GM18951 (cell line): ENCODE measurements at regions not wholly inside any gene's neighbourhood (a gene's known extent, or its start where the extent isn't known, plus 50 kb on each side); places are given as distances from the start of the nearest gene placed in this dataset.
"Not testable (repeated sequence)": the region's sequence is repeated elsewhere in the genome, so short reads cannot be mapped to it uniquely, and the experiment has no call there.

Source experiments
- POLR2A ChIP-seq: IDR thresholded peaks from 4 replicates; pipeline ENCODE4 v1.6.1; 2011; ENCODE audit warnings: mild to moderate bottlenecking; ENCODE audit not compliant: insufficient read length, insufficient read depth; ENCODE audit errors: extremely low read depth
- in situ Hi-C: fragments of 300-500 bp; cut with MboI; formaldehyde crosslinking; loops from one replicate; pipeline ENCODE4 v1.12.0; 2022; ENCODE audit warnings: low sequenced_read_pairs, mixed read lengths, inconsistent platforms; ENCODE audit not compliant: unreplicated experiment

DNA sequence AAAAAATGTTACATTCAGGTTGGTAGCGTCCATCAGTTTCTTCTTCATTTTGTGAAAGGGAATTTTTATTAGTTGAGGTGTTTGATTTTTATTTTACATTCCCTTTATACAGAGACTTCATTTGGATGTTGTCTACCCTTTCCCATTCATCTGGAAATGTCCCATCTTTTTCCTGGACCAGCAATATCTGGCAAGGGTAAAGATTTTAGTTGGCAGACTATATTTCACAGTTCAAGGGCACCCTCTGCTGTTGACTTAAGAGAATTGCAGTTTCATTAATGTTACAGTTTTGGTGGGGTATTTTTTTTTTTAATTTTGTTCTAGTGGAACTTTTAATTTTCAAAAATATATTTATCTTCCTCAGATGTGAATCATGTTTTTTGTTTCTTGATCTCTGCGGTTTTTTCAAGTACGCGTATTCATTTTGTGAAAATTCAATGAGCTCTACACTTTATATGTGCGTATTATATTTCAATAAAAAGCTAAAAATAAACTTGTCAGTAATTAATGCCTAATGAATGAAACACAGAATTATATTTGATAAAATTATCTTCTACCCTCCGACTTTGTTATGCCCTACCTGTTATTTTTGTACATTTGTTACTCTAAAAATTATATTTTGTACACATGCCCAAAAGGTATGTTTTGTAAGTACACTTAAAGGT is 97.9 kb upstream of the KLF14 start:
- TF ChIP-seq POLR2A, result no peak
- in situ Hi-C loops, result no loop called here

GRCh38 chr7:130838738-130839137 is 104.7 kb upstream of the KLF14 start:
- in situ Hi-C loops, result no loop called here

GRCh38 chr7:130840599-130840998 is 106.6 kb upstream of the KLF14 start:
- TF ChIP-seq POLR2A, result no peak
- in situ Hi-C loops, result no loop called here

More at GRCh38 chr7:130838738-130839137, 104.7 kb upstream of the KLF14 start:
- TF ChIP-seq POLR2A, result no peak

DNA sequence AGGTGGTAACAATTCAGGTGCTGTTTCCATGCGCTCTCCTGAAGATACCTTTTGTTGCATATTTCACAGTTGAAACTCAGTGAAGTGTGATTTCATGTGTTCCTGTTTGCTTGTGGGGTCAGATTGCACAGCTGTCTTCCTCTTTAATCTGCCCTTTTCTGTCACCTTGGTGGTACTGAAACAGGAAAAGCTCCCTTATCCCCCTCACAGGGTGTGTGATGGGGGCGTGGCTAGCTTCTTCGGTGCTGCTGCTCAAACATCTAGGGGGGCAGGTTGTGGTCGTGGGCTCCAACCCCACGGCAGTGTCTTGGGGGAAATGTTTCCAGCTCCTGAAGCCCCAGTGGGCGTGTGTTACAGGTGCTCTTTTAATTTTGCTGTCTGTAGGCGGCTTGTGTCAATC is 107.4 kb upstream of the KLF14 start:
- no peak for TF ChIP-seq POLR2A
- in situ Hi-C loops, result no loop called here

- in situ Hi-C loops, result no loop called here
- no peak for TF ChIP-seq POLR2A
Measured at GRCh38 chr7:130843703-130844102, 109.7 kb upstream of the KLF14 start.

GRCh38 chr7:130844811-130845580 is 111.0 kb upstream of the KLF14 start:
- no peak for TF ChIP-seq POLR2A
- in situ Hi-C loops, result no loop called here

GRCh38 chr7:130845581-130846085 is 111.6 kb upstream of the KLF14 start:
- TF ChIP-seq POLR2A, result no peak
- in situ Hi-C loops, result no loop called here

GRCh38 chr7:130849604-130850003 is 115.6 kb upstream of the KLF14 start:
- in situ Hi-C loops, result no loop called here
- no peak for TF ChIP-seq POLR2A

GRCh38 chr7:130850956-130851355 is 116.9 kb upstream of the KLF14 start:
- no peak for TF ChIP-seq POLR2A
- in situ Hi-C loops, result no loop called here

DNA sequence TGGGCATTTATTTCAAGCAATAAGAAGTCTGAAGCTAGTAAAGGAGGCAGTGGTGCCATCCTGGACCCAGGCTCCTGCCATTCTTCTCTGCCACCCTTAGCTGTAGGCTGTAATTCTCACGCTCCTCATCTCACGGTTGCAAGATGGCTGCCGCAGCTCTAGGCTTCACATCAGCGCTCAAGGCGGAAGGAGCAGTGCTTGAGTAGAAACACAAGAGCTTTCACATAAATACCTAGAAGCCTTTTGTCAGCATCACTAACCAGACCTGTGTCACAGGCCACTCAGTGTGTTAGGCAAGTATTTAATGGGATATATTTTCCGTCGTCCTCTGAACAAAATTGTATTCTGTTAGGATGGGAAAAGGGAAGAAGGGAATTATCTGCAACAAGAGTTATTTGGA is 118.9 kb upstream of the KLF14 start:
- in situ Hi-C loops, result no loop called here
- no peak for TF ChIP-seq POLR2A

DNA sequence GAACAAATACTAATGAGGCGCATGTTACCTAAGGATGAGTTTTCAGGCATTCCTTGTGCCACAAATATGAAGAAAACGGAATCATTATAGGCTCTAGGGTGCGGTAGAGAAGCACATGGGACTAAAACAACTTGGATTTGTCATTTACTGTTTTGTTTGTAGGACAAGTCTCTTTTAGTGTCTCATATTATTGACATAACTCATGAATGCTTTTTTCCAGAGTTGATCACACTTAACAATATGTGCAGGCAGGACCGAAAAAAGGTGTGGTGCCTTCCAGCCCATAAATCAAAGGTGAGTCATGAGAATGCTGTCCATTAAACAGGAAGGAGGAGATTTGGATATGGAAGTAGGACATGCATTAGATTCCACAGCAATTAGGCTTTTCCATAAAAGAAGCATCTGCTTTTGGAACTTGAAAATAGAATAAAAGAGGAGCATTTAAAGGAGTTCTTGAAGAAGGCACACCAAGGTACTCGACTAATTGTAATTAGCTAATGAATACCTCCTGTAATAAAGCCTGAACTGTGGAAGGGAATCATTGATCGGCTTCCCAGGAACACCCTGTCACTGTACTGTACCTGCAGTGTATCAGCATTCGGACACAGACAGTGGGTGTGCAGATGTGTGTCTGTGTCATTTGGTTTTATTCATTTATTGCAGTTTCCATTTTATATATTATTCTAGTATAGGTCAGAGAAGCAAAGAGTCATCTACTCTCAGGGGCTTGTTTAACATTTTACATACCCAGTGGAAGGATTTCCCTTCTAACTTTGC is 119.7 kb upstream of the KLF14 start:
- no peak for TF ChIP-seq POLR2A
- in situ Hi-C loops, result no loop called here

GRCh38 chr7:130854481-130854880 is 120.5 kb upstream of the KLF14 start:
- in situ Hi-C loops, result no loop called here
- no peak for TF ChIP-seq POLR2A

DNA sequence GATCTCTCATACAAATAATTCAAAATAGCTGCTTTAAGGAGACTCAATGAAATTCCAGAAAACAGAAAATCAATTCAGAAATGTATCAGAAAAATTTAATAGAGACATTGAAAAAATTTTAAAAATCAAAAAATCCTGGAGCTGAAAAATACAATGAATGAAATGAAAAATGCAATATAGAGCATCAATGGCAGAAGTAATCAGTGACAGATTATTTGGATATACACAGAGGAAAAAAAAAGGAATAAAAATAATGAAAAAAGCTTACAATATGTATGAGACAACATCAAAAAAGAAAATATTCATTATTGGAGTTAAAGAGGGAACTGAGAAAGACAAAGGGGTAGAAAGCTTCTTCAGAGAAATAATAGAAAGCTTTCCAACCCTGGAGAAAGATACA is 122.9 kb upstream of the KLF14 start:
- in situ Hi-C loops, result no loop called here
- TF ChIP-seq POLR2A, result no peak

DNA sequence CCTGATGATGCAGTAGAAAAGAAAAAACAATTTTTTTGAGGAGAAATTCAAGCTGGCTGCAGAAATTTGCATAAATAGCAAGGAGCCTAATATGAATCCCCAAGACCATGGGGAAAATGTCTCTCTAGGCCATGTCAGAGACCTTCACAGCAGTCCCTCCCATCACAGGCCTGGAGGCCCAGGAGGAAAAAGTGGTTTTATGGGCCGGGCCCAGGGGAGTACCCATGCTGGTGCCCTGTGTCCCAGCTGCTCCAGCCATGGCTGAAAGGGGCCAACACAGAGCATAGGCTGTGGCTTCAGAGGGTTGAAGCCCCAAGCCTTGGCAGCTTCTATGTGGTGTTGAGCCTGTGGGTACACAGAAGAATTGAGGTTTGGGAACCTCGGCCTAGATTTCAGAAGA is 126.8 kb upstream of the KLF14 start:
- in situ Hi-C loops, result not testable (repeated sequence)
